Endothelial cell (in vitro differentiated cells): ENCODE measurements at regions not wholly inside any gene's neighbourhood (a gene's known extent, or its start where the extent isn't known, plus 50 kb on each side); places are given as distances from the start of the nearest gene placed in this dataset.

Source experiments
- DNase-seq: peaks from one replicate; pipeline ENCODE4 v3.0.0; 2021; ENCODE audit warnings: low spot score
- H3K27ac Mint-ChIP-seq: one replicate; pipeline ENCODE4 v1.8.0; 2021; ENCODE audit warnings: mixed read lengths, inconsistent platforms; ENCODE audit not compliant: unreplicated experiment
- H3K27me3 Mint-ChIP-seq: one replicate; pipeline ENCODE4 v1.8.0; 2021; ENCODE audit warnings: mild to moderate bottlenecking, moderate library complexity, mixed read lengths, inconsistent platforms; ENCODE audit not compliant: unreplicated experiment
- H3K36me3 Mint-ChIP-seq: one replicate; pipeline ENCODE4 v1.8.0; 2021; ENCODE audit warnings: mild to moderate bottlenecking, low read depth, mixed read lengths, inconsistent platforms; ENCODE audit not compliant: unreplicated experiment
- H3K4me1 Mint-ChIP-seq: one replicate; pipeline ENCODE4 v1.8.0; 2021; ENCODE audit warnings: mild to moderate bottlenecking, mixed read lengths, inconsistent platforms; ENCODE audit not compliant: unreplicated experiment
- H3K4me3 Mint-ChIP-seq: one replicate; pipeline ENCODE4 v1.8.0; 2021; ENCODE audit warnings: mild to moderate bottlenecking, mixed read lengths, inconsistent platforms; ENCODE audit not compliant: unreplicated experiment
- H3K9me3 Mint-ChIP-seq: one replicate; pipeline ENCODE4 v1.8.0; 2021; ENCODE audit warnings: mixed read lengths, inconsistent platforms; ENCODE audit not compliant: unreplicated experiment
- TF ChIP-seq, protein P1 (sequence below): fragments of 200-600 bp; sonication (generic); IDR thresholded peaks from one replicate; pipeline ENCODE4 v1.5.0; 2021; ENCODE audit warnings: antibody characterized with exemption; ENCODE audit not compliant: unreplicated experiment

- H3K9me3 Mint-ChIP-seq, result peaks cover 5% of the 10 kb centered on the region
- no peaks in the 10 kb centered on the region for H3K27me3 Mint-ChIP-seq
- no peaks in the 10 kb centered on the region for H3K36me3 Mint-ChIP-seq
- no peak overlapping the region for H3K27ac Mint-ChIP-seq
- no peak overlapping the region for H3K4me3 Mint-ChIP-seq
- no peak for DNase-seq
- no peaks in the 10 kb centered on the region for H3K4me1 Mint-ChIP-seq
- TF ChIP-seq, protein P1, sequence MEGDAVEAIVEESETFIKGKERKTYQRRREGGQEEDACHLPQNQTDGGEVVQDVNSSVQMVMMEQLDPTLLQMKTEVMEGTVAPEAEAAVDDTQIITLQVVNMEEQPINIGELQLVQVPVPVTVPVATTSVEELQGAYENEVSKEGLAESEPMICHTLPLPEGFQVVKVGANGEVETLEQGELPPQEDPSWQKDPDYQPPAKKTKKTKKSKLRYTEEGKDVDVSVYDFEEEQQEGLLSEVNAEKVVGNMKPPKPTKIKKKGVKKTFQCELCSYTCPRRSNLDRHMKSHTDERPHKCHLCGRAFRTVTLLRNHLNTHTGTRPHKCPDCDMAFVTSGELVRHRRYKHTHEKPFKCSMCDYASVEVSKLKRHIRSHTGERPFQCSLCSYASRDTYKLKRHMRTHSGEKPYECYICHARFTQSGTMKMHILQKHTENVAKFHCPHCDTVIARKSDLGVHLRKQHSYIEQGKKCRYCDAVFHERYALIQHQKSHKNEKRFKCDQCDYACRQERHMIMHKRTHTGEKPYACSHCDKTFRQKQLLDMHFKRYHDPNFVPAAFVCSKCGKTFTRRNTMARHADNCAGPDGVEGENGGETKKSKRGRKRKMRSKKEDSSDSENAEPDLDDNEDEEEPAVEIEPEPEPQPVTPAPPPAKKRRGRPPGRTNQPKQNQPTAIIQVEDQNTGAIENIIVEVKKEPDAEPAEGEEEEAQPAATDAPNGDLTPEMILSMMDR, result no peak
These were observed 259.9 kb downstream of the TBC1D4 start for GRCh38 chr13:75222031-75222430.

GRCh38 chr13:75220861-75221260 is 261.1 kb downstream of the TBC1D4 start:
- TF ChIP-seq, protein P1, result no peak
- H3K27me3 Mint-ChIP-seq, result no peaks in the 10 kb centered on the region
- peaks cover 5% of the 10 kb centered on the region for H3K9me3 Mint-ChIP-seq
- no peaks in the 10 kb centered on the region for H3K4me1 Mint-ChIP-seq
- no peak overlapping the region for H3K4me3 Mint-ChIP-seq
- no peaks in the 10 kb centered on the region for H3K36me3 Mint-ChIP-seq
- no peak for DNase-seq
- H3K27ac Mint-ChIP-seq, result no peak overlapping the region

DNA sequence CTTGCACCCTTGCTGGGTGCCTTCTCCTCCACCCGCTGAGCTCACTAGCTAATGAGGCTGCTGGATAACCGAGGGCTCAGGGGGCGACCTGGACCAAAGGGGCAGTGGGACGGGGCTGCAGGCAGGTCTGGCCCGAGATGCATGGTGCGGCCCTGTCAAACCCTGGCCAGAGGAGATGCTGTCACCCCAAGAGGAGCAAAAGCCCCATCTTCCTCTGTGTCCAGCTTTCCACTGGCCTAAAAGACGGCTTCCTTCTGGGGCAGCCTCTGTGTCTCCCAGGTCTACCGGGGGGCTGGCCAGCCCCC is 261.8 kb downstream of the TBC1D4 start:
- Mint-ChIP-seq H3K27ac (no peak overlapping the region), H3K9me3 (peaks cover 5% of the 10 kb centered on the region), H3K27me3 (no peaks in the 10 kb centered on the region), H3K4me1 (no peaks in the 10 kb centered on the region), H3K4me3 (no peak overlapping the region), H3K36me3 (no peaks in the 10 kb centered on the region)
- TF ChIP-seq, protein P1, result no peak
- DNase-seq, result no peak

DNA sequence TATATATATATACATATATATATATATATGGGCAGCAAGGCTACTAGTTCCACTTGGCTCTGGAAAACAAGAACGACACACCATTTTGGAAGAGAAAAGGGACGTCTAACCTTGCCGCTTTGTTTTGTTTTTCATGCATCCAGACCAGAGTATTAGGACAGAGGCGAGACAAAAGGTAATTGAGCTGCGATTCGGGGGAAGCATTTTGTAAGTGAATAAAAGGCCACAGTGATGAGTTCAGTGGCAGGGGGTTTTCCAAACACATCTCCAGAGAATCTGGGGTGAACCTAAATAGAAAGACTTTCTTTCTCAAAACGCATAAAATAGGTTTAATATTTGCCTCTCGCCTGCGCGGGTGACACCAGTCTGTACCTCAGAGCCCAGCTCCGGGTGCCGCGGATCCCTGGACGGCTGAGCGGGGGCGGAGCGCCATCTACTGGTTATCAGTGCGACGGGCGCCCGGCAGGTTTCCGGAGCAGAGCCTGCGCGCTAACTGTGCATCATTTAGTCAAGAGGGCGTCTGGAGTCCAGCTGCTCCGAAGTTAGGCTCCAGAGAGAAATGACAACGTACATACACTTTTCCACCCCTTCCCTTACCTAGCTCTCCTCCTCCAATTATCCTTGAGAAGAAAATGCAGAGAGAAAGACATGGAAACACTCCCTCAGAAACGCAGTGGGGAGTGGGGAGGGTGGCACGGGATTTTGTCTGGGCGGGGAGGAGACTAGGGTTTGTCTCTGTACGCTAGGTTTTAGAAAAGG is 262.3 kb downstream of the TBC1D4 start:
- Mint-ChIP-seq H3K4me1 (no peaks in the 10 kb centered on the region), H3K36me3 (no peaks in the 10 kb centered on the region), H3K27me3 (no peaks in the 10 kb centered on the region), H3K27ac (no peak overlapping the region), H3K4me3 (peak overlapping the region; percentile 52), H3K9me3 (peaks cover 5% of the 10 kb centered on the region)
- TF ChIP-seq, protein P1, result peak; percentile 87
- peak; percentile 90 for DNase-seq

DNA sequence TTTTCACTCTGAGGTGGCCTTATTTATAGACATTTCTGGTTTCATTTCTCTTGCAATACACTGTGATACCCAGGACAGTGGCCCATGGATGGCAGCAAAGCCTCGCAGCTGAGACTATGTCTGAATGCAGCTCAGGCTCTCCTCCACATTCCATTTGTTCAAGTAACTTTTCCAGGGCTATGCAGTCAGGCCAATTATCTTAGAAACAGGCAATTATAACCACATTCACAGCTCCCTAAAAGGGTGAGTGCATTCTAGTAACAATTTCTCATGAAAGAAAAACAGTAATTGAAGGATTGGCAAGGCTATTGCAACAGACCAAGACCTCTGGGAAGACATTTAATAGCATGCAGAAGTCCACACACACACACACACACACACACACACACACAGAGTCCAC is 264.0 kb downstream of the TBC1D4 start:
- Mint-ChIP-seq H3K27ac (no peak overlapping the region), H3K27me3 (no peaks in the 10 kb centered on the region), H3K36me3 (no peaks in the 10 kb centered on the region), H3K9me3 (peaks cover 5% of the 10 kb centered on the region), H3K4me3 (no peak overlapping the region), H3K4me1 (no peaks in the 10 kb centered on the region)
- TF ChIP-seq, protein P1, result no peak
- no peak for DNase-seq
